NCI-H524 treated with DMSO at 0.1 percent for 48 hours (cell line): ENCODE measurements at regions not wholly inside any gene's neighbourhood (a gene's known extent, or its start where the extent isn't known, plus 50 kb on each side); places are given as distances from the start of the nearest gene placed in this dataset.
"Not testable (repeated sequence)": the region's sequence is repeated elsewhere in the genome, so short reads cannot be mapped to it uniquely, and the experiment has no call there.

Source experiments
- DNase-seq: peaks from one replicate; lab custom pipeline; 2025; lab: John Stamatoyannopoulos, UW

- DNase-seq, result no peak
Observed at GRCh38 chr17:77796176-77796860, 162.2 kb upstream of the TNRC6C start.

- DNase-seq, result no peak
Observed at GRCh38 chr17:77798031-77798430, 160.5 kb upstream of the TNRC6C start.

- DNase-seq, result no peak
Observed at GRCh38 chr17:77798481-77798880, 160.0 kb upstream of the TNRC6C start.

GRCh38 chr17:77800816-77801215, 157.7 kb upstream of the TNRC6C start:
- no peak for DNase-seq

- peak; percentile 82 for DNase-seq
Observed at GRCh38 chr17:77801545-77802332, 156.8 kb upstream of the TNRC6C start.

- peak; percentile 58 for DNase-seq
Observed at GRCh38 chr17:77802333-77802615, 156.2 kb upstream of the TNRC6C start.

GRCh38 chr17:77802811-77803220, 155.7 kb upstream of the TNRC6C start:
- peak; percentile 98 for DNase-seq

GRCh38 chr17:77803726-77804125, 154.8 kb upstream of the TNRC6C start:
- no peak for DNase-seq

- DNase-seq, result no peak
Observed at GRCh38 chr17:77804796-77805426, 153.6 kb upstream of the TNRC6C start.

- not testable (repeated sequence) for DNase-seq
Observed at GRCh38 chr17:77805970-77806369, 152.5 kb upstream of the TNRC6C start.

- no peak for DNase-seq
Observed at GRCh38 chr17:77807051-77807745, 151.3 kb upstream of the TNRC6C start.

- DNase-seq, result no peak
Observed at GRCh38 chr17:77807746-77808441, 150.6 kb upstream of the TNRC6C start.

- DNase-seq, result no peak
Observed at GRCh38 chr17:77808686-77809425, 149.6 kb upstream of the TNRC6C start.

- no peak for DNase-seq
Observed at GRCh38 chr17:77809814-77810213, 148.7 kb upstream of the TNRC6C start.

GRCh38 chr17:77810536-77810935, 148.0 kb upstream of the TNRC6C start:
- no peak for DNase-seq

GRCh38 chr17:77811521-77811920, 147.0 kb upstream of the TNRC6C start:
- no peak for DNase-seq

- no peak for DNase-seq
Observed at GRCh38 chr17:77814091-77814772, 144.3 kb upstream of the TNRC6C start.

GRCh38 chr17:77815127-77815905, 143.2 kb upstream of the TNRC6C start:
- no peak for DNase-seq

GRCh38 chr17:77817953-77818352, 140.6 kb upstream of the TNRC6C start:
- no peak for DNase-seq

GRCh38 chr17:77819497-77819896, 139.0 kb upstream of the TNRC6C start:
- no peak for DNase-seq
